WERI-Rb-1 (cell line): ENCODE measurements at regions not wholly inside any gene's neighbourhood (a gene's known extent, or its start where the extent isn't known, plus 50 kb on each side); places are given as distances from the start of the nearest gene placed in this dataset.

Source experiments
- DNase-seq: peaks from one replicate; pipeline ENCODE4 v3.0.0-alpha.2; 2020
- H3K27ac ChIP-seq: fragments of 250-450 bp; sonication (Bioruptor Pico); 2 replicates; pipeline ENCODE4 v1.5.1; 2020; ENCODE audit warnings: mild to moderate bottlenecking, moderate library complexity
- H3K27me3 ChIP-seq: fragments of 250-450 bp; sonication (Bioruptor Pico); 2 replicates; pipeline ENCODE4 v1.5.1; 2021; ENCODE audit warnings: mild to moderate bottlenecking, low read depth, moderate library complexity; ENCODE audit not compliant: insufficient read depth, severe bottlenecking
- H3K36me3 ChIP-seq: fragments of 250-450 bp; sonication (Bioruptor Pico); 2 replicates; pipeline ENCODE4 v1.5.1; 2020; ENCODE audit warnings: mild to moderate bottlenecking, moderate library complexity
- H3K4me3 ChIP-seq: 2 replicates; pipeline ENCODE4 v1.5.1; 2011; ENCODE audit warnings: low read depth, mild to moderate bottlenecking, control low read depth, low read length
- H3K9me3 ChIP-seq: fragments of 250-450 bp; sonication (Bioruptor Pico); 2 replicates; pipeline ENCODE4 v1.5.1; 2021; ENCODE audit warnings: mild to moderate bottlenecking, moderate library complexity; ENCODE audit not compliant: severe bottlenecking
- CTCF ChIP-seq: IDR thresholded peaks from 2 replicates; pipeline ENCODE4 v1.5.1; 2011; ENCODE audit warnings: low read depth, mild to moderate bottlenecking, control low read depth, inconsistent platforms, low read length

- Histone ChIP-seq H3K36me3 (no peaks in the 10 kb centered on the region), H3K9me3 (no peaks in the 10 kb centered on the region), H3K27ac (no peak overlapping the region), H3K27me3 (no peaks in the 10 kb centered on the region), H3K4me3 (no peak overlapping the region)
- DNase-seq = no peak
- no peak for TF ChIP-seq CTCF
Observed at GRCh38 chr2:220393711-220394110, 766.3 kb downstream of the SLC4A3 start.

- no peak for DNase-seq
- no peak overlapping the region for H3K4me3 ChIP-seq
- H3K27me3 ChIP-seq = no peaks in the 10 kb centered on the region
- no peaks in the 10 kb centered on the region for H3K9me3 ChIP-seq
- no peaks in the 10 kb centered on the region for H3K36me3 ChIP-seq
- TF ChIP-seq CTCF = no peak
- H3K27ac ChIP-seq = no peak overlapping the region
Observed at GRCh38 chr2:220394433-220394832, 767.0 kb downstream of the SLC4A3 start.

GRCh38 chr2:220396287-220396686, 768.9 kb downstream of the SLC4A3 start:
- H3K27me3 ChIP-seq = no peaks in the 10 kb centered on the region
- no peak overlapping the region for H3K4me3 ChIP-seq
- TF ChIP-seq CTCF = no peak
- no peaks in the 10 kb centered on the region for H3K9me3 ChIP-seq
- no peak overlapping the region for H3K27ac ChIP-seq
- no peaks in the 10 kb centered on the region for H3K36me3 ChIP-seq
- DNase-seq = no peak

- DNase-seq = no peak
- no peak for TF ChIP-seq CTCF
- Histone ChIP-seq H3K4me3 (no peak overlapping the region), H3K27ac (no peak overlapping the region), H3K27me3 (no peaks in the 10 kb centered on the region), H3K9me3 (peaks cover 7% of the 10 kb centered on the region), H3K36me3 (no peaks in the 10 kb centered on the region)
Observed at GRCh38 chr2:220410296-220410695, 782.9 kb downstream of the SLC4A3 start.

- Histone ChIP-seq H3K36me3 (no peaks in the 10 kb centered on the region), H3K27ac (no peak overlapping the region), H3K4me3 (no peak overlapping the region), H3K27me3 (no peaks in the 10 kb centered on the region), H3K9me3 (no peaks in the 10 kb centered on the region)
- no peak for DNase-seq
- TF ChIP-seq CTCF = no peak
Observed at GRCh38 chr2:220417503-220417902, 790.1 kb downstream of the SLC4A3 start.

GRCh38 chr2:220419647-220420046, 792.2 kb downstream of the SLC4A3 start:
- no peak overlapping the region for H3K4me3 ChIP-seq
- no peak for TF ChIP-seq CTCF
- DNase-seq = no peak
- H3K27ac ChIP-seq = no peak overlapping the region
- H3K27me3 ChIP-seq = no peaks in the 10 kb centered on the region
- H3K36me3 ChIP-seq = no peaks in the 10 kb centered on the region
- H3K9me3 ChIP-seq = no peaks in the 10 kb centered on the region
